CD14-positive monocyte (primary cell): ENCODE measurements at regions not wholly inside any gene's neighbourhood (a gene's known extent, or its start where the extent isn't known, plus 50 kb on each side); places are given as distances from the start of the nearest gene placed in this dataset.

Experiments used
- DNase-seq, 3 donors: peaks; one replicate each; pipeline ENCODE4 v3.0.0-alpha.2; 2011 to 2022
- H2AFZ ChIP-seq: 2 replicates; pipeline ENCODE4 v1.6.0; 2012; ENCODE audit warnings: mild to moderate bottlenecking, low read depth, low read length, inconsistent platforms; ENCODE audit not compliant: insufficient read depth, poor library complexity, severe bottlenecking
- H3K27ac ChIP-seq, 2 donors: 1 replicate in 1 of 2; 2 replicates in 1 of 2; pipeline ENCODE4 v1.5.1; 2012 to 2013; ENCODE audit warnings: low read length in 2 of 2, control low read depth in 1 of 2, inconsistent platforms in 1 of 2, low read depth in 1 of 2, mild to moderate bottlenecking in 1 of 2
- H3K27me3 ChIP-seq, 2 donors: one replicate each; pipeline versions ENCODE4 v1.6.0 to v1.6.1; 2011 to 2013; ENCODE audit warnings: low read length in 2 of 2; ENCODE audit not compliant: control insufficient read depth in 2 of 2, insufficient read depth in 2 of 2
- H3K36me3 ChIP-seq, 2 donors: replicated peaks in 1 of 2; 1 replicate in 1 of 2; 2 replicates in 1 of 2; pipeline versions ENCODE4 v1.5.1 to v1.6.1; 2012 to 2013; ENCODE audit warnings: low read length in 2 of 2, control low read depth in 1 of 2, inconsistent platforms in 1 of 2, mild to moderate bottlenecking in 1 of 2; ENCODE audit not compliant: insufficient read depth in 2 of 2, control insufficient read depth in 1 of 2
- H3K4me1 ChIP-seq, 2 donors: 1 replicate in 1 of 2; 2 replicates in 1 of 2; pipeline versions ENCODE4 v1.5.1 to v1.6.1; 2012 to 2013; ENCODE audit warnings: low read length in 2 of 2, control low read depth in 1 of 2, inconsistent platforms in 1 of 2, mild to moderate bottlenecking in 1 of 2, moderate library complexity in 1 of 2; ENCODE audit not compliant: insufficient read depth in 2 of 2, control insufficient read depth in 1 of 2
- H3K4me2 ChIP-seq: replicated peaks from 2 replicates; pipeline ENCODE3; 2012; ENCODE audit warnings: low read length, moderate library complexity, mild to moderate bottlenecking; ENCODE audit not compliant: poor library complexity, severe bottlenecking; ENCODE audit errors: extremely low read depth
- H3K4me3 ChIP-seq, 3 experiments: fragments of 200-600 bp in 1 of 3; sonication (generic) in 1 of 3; replicated peaks in 1 of 3; 1 replicate in 2 of 3; 2 replicates in 1 of 3; pipeline ENCODE4 v1.5.1; 2011 to 2013; ENCODE audit warnings: low read length in 3 of 3, mild to moderate bottlenecking in 3 of 3, control low read depth in 2 of 3, low read depth in 2 of 3, inconsistent platforms in 1 of 3, moderate library complexity in 1 of 3
- H3K79me2 ChIP-seq: 2 replicates; pipeline ENCODE4 v1.6.0; 2012; ENCODE audit warnings: mild to moderate bottlenecking, control low read depth, inconsistent platforms, low read length, moderate library complexity; ENCODE audit not compliant: insufficient read depth
- H3K9ac ChIP-seq: 2 replicates; pipeline ENCODE4 v1.6.0; 2017; ENCODE audit warnings: low read length, mild to moderate bottlenecking; ENCODE audit not compliant: insufficient read depth, poor library complexity, severe bottlenecking
- H3K9me3 ChIP-seq, 2 donors: replicated peaks in 1 of 2; 1 replicate in 1 of 2; 2 replicates in 1 of 2; pipeline versions ENCODE4 v1.5.1 to v1.6.1; 2012 to 2013; ENCODE audit warnings: low read length in 2 of 2, control low read depth in 1 of 2; ENCODE audit not compliant: control insufficient read depth in 1 of 2, insufficient read depth in 1 of 2
- H4K20me1 ChIP-seq: 2 replicates; pipeline ENCODE4 v1.6.0; 2012; ENCODE audit warnings: mild to moderate bottlenecking, low read length, control low read depth, moderate library complexity; ENCODE audit not compliant: insufficient read depth
- H3K27ac Mint-ChIP-seq, 7 donors: one replicate each; pipeline ENCODE4 v1.8.0; 2020; ENCODE audit warnings: mild to moderate bottlenecking in 7 of 7, mixed read lengths in 7 of 7, moderate library complexity in 6 of 7, inconsistent platforms in 2 of 7
- H3K27me3 Mint-ChIP-seq, 3 donors: one replicate each; pipeline ENCODE4 v1.8.0; 2021 to 2022; ENCODE audit warnings: low read depth in 3 of 3, mild to moderate bottlenecking in 3 of 3, mixed read lengths in 3 of 3, moderate library complexity in 3 of 3, inconsistent platforms in 1 of 3
- H3K36me3 Mint-ChIP-seq, 2 donors: one replicate each; pipeline ENCODE4 v1.8.0; 2020; ENCODE audit warnings: mixed read lengths in 2 of 2, inconsistent platforms in 1 of 2, mild to moderate bottlenecking in 1 of 2
- H3K4me1 Mint-ChIP-seq: one replicate; pipeline ENCODE4 v1.8.0; 2020; ENCODE audit warnings: mild to moderate bottlenecking, mixed read lengths
- H3K4me3 Mint-ChIP-seq, 2 donors: one replicate each; pipeline ENCODE4 v1.8.0; 2020; ENCODE audit warnings: mild to moderate bottlenecking in 2 of 2, mixed read lengths in 2 of 2, moderate library complexity in 1 of 2
- H3K9me3 Mint-ChIP-seq, 7 donors: one replicate each; pipeline ENCODE4 v1.8.0; 2020 to 2022; ENCODE audit warnings: mixed read lengths in 7 of 7, mild to moderate bottlenecking in 6 of 7, moderate library complexity in 6 of 7, inconsistent platforms in 2 of 7
- CTCF ChIP-seq: fragments of 200-600 bp; IDR thresholded peaks from one replicate; pipeline ENCODE4 v1.8.0; 2022; ENCODE audit warnings: antibody characterized with exemption, mild to moderate bottlenecking
- WGBS: methylation state at CpG from one replicate; pipeline ENCODE4 v1.1.5; 2013; ENCODE audit warnings: missing lambda C conversion rate; ENCODE audit not compliant: insufficient coverage; 5-methylcytosine and 5-hydroxymethylcytosine counted together
- intact Hi-C, 2 donors: fragments of 100-400 bp; cut with micrococcal nuclease; formaldehyde crosslinking; loops; one replicate each; pipeline versions ENCODE4 v1.15.0 to v1.15.1; 2023

GRCh38 chr4:84032372-84032771, 466.7 kb downstream of the NKX6-1 start:
- Histone ChIP-seq H3K36me3 (no peaks in the 10 kb centered on the region), H3K9ac (no peak overlapping the region), H2AFZ (no peak overlapping the region), H3K79me2 (no peaks in the 10 kb centered on the region), H4K20me1 (no peaks in the 10 kb centered on the region), H3K4me2 (no peak overlapping the region), H3K4me3 (no peak overlapping the region), H3K27ac (no peak overlapping the region), H3K9me3 (no peaks in the 10 kb centered on the region), H3K27me3 (no peaks in the 10 kb centered on the region), H3K4me1 (no peaks in the 10 kb centered on the region)
- Mint-ChIP-seq H3K9me3 (peaks cover 0 to 2% (median 0%) of the 10 kb centered on the region in 7 donors), H3K4me3 (no peak overlapping the region), H3K36me3 (no peaks in the 10 kb centered on the region), H3K27ac (no peak overlapping the region), H3K27me3 (no peaks in the 10 kb centered on the region), H3K4me1 (no peaks in the 10 kb centered on the region)
- intact Hi-C loops: no loop called here
- TF ChIP-seq CTCF: no peak
- no peak for DNase-seq
- 94% methylated on average over 2 of the region's 2 CpGs for WGBS

GRCh38 chr4:84031401-84031800, 467.7 kb downstream of the NKX6-1 start:
- no peak overlapping the region for H3K4me3 Mint-ChIP-seq
- H3K36me3 ChIP-seq: no peaks in the 10 kb centered on the region
- WGBS: 67% methylated on average over 1 of the region's 4 CpGs
- H3K4me1 Mint-ChIP-seq: no peaks in the 10 kb centered on the region
- H3K9me3 ChIP-seq: no peaks in the 10 kb centered on the region
- H3K79me2 ChIP-seq: no peaks in the 10 kb centered on the region
- no peaks in the 10 kb centered on the region for H3K4me1 ChIP-seq
- no peaks in the 10 kb centered on the region for H3K27me3 ChIP-seq
- H4K20me1 ChIP-seq: no peaks in the 10 kb centered on the region
- H3K36me3 Mint-ChIP-seq: no peaks in the 10 kb centered on the region
- H3K9ac ChIP-seq: no peak overlapping the region
- intact Hi-C loops: no loop called here
- H2AFZ ChIP-seq: no peak overlapping the region
- H3K27me3 Mint-ChIP-seq: no peaks in the 10 kb centered on the region
- TF ChIP-seq CTCF: no peak
- no peak for DNase-seq
- no peak overlapping the region for H3K27ac Mint-ChIP-seq
- peaks cover 0 to 2% (median 0%) of the 10 kb centered on the region in 7 donors for H3K9me3 Mint-ChIP-seq
- no peak overlapping the region for H3K4me3 ChIP-seq
- no peak overlapping the region for H3K27ac ChIP-seq
- H3K4me2 ChIP-seq: no peak overlapping the region
